Left colon (tissue), 2 donors: ENCODE measurements at regions not wholly inside any gene's neighbourhood (a gene's known extent, or its start where the extent isn't known, plus 50 kb on each side); places are given as distances from the start of the nearest gene placed in this dataset.
A peak's percentile ranks its signal among the peaks of the same experiment; 100 is the strongest.

Experiments
- ATAC-seq: fragments of 200-7000 bp; cut with Tn5 transposase; one replicate; pipeline ENCODE4 v1.9.1; 2020; ENCODE audit warnings: mild to moderate bottlenecking, moderate library complexity
- DNase-seq, 2 donors: peaks; one replicate each; pipeline ENCODE4 v3.0.0-alpha.2; 2020
- intact Hi-C, 2 donors: fragments of 100-400 bp; cut with DNase I in 1 of 2; cut with micrococcal nuclease in 1 of 2; formaldehyde crosslinking; loops; one replicate each; pipeline versions ENCODE4 v1.11.2 to v1.14.0; 2022; cut with DNase I, micrococcal nuclease
- donor health status: DM: no; HTN: no; CAD: no.
- donor health status: DM: yes; HTN: yes; CAD: no.

DNA sequence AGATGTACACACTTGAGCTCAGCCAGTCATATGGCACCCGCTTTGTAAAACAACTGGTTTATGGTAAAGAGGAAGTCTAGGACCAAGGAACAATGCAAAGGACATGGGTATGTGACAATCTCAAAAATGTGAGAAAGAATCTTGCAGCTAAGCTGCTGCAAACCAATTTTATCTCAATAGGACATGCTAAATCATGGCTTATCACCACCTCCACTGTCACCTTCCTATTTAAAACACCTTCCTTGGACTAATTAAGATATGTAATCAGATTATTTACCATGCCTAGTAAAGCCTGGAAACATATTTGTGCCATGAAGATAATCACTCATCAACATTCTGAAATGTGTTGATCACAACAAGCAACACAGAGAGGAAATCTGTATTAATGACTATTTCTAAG is 622.7 kb downstream of the CDH11 start:
- no peak for ATAC-seq
- intact Hi-C loops, result no loop called here
- DNase-seq, result no peak

DNA sequence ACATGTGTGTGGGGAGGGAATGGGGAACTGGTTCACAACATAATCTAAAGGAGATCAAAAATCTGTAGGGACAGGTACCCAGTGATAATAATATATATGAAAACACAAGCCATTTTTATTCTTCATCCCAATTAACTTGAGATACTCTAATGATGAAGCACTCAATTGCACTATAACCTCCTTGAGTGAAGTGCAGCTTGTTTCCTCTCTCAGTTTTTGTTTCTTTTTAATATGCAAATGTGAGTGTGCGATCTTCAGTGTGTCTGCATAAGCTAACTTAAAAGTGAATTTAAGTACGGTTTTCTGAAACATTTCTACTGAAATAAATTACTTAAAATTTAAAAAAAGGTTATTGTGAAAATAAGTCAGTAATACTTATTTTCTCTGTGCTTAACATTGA is 623.5 kb downstream of the CDH11 start:
- intact Hi-C loops, result no loop called here
- no peak for ATAC-seq
- no peak for DNase-seq

DNA sequence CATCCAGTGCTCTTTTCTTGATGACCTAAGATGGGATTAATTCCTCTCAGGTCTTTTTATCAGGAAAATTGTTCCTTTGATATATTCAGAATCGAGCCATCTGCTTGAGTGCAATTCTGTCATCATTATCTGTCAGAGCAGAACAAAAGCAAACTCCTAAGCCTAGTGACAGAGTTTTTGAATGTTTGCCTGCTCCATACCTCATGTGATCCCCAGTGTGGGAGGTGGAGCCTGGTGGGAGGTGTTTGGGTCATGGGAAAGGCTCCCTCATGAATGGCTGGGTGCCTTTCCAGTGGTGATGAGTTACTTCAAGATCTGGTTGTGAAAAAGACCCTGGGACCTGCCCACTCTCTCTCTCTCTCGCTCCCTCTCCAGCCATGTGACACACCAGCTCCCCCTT is 628.2 kb downstream of the CDH11 start:
- no peak for DNase-seq
- intact Hi-C loops, result no loop called here
- no peak for ATAC-seq

DNA sequence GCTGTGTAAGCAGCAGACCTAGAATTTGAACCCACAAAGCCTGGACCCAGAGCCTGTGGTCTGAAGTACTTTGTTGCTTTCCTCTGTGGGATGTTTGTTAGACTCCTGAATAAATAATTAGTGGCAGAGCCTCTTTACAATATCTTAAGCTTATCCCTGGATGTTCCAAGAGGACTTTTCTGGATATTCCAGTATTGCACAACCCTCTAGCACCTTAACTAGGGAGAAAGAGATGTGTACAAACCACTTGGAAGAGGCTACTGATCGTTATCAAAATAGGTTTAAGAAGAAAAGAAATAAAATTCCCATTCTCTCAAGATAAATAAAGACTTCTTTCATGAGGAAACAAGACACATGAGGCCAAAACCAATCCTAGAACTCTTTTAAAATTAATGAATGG is 632.4 kb downstream of the CDH11 start:
- intact Hi-C loops, result no loop called here
- ATAC-seq, result no peak
- DNase-seq, result no peak

DNA sequence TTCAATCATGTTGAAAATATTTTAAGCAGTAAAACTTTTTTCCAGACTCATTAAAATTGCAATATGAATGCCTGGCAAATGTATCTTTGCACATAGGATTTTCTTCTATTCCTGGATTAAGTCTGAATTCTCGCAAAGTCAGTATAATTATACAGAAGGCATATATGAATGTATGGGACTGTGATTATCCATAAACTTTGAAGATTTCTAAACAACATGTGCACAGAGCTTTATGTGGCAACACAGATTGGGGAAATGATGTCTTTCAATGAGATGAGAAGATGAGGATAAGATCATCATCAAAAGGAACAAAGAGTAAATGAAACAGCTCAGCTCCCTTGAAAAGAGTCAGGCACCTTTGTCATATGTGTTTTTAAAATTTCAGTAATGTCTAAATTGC is 635.3 kb downstream of the CDH11 start:
- ATAC-seq (no peak), DNase-seq (no peak)
- intact Hi-C loops, result no loop called here

DNA sequence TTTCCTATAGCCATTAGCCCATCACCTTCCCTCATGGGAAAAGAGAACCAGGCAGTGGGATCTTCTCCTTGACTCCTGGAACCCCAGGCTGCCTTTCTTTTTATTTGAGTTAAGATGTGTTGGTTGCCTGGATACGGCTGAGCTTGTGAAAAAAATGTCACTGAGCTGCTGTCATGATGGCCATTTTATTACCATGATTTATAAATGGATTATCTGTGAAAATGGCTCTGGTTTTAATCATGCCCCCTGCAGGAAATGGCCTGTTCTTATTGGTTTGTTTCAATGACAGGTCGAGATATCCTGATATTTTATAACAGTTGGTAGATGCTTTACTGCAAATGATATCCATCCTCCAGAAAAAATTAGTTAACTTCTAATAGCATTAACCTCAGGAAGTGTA is 640.4 kb downstream of the CDH11 start:
- intact Hi-C loops, result no loop called here

DNA sequence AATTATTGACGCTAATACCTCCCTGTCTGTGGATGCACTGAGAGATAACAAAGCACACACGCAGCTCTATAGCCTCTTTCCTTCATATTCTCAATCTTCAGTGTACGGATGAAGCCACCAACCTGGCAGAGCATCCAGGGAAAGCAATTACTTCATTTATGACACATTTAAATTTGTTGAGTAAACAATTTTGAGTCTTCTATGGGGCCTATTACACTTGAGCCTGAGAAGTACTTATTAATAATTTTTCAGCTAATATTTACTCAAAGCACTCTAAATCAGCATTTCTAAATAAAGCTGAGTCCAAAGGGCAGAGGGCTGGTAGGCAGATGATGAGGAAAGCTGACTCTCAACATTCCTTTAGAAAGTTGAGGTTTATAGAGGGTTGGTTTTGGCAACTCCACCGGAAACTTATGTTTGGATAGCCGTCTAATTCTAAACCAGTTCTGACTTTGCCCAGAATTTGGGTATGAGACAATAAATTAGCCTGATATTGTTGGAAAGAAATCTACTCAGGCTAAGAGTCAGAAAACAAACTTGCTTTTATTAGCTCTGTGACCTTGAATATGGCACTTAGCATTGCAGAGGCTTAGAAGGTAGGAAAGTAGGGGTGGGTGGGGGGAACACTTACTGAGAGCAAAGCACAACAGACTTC is 643.5 kb downstream of the CDH11 start:
- intact Hi-C loops, result no loop called here
- no peak for DNase-seq
- no peak for ATAC-seq

More for the DNA sequence above, 640.4 kb downstream of the CDH11 start:
- ATAC-seq, result no peak
- DNase-seq, result no peak

DNA sequence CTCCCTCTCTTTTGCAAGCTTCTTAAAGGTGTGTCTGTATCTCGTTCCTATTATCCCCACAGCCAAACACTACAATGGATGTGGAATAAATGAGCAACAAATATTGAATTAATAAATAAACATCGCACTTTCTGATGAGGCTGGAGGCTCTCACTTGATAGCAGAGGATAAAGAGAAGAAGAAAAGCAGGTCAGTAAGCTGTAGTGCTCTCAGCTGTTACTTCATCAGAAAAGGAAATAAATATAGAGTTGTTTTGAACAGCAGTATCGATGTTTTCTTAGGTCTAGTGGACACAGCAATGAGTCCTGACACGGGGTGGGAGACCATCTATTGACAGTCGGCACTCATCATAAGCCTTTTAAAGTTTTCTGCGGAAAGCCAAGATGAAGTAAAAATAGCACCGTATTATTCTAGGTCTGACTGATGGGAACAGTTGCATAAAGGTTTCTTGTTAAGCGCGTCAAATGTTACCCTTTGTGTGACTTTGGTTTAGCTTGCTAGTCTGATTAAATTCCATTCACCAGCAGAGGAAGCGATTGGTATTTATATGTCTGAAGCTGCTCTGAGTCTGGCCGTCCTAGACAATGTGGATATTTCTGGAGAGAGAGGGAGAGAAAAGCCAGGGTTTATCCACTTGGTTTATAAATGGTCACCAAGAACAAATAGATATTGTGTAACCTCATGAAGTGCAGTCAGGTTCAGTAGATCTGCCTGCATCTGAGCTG is 646.1 kb downstream of the CDH11 start:
- ATAC-seq (no peak), DNase-seq (no peak)
- intact Hi-C loops, result no loop called here

DNA sequence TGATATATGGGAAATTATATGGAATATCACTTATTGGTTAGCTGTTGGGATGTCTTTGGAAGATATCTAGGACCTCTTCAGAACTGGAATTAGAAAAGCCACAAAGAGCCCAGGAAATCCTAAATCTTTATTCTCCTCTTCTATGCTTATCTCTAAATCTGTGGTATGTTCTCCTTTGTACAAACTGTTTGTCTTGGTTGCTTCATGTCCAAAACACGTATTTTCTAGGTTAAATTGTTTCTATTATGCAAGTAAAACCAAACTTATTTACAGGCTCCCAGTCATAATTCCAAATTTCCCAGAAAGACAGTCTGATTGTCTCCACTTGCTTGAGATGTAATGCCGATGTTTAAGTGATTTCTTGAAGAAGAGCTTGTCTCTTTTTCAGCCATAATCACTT is 650.9 kb downstream of the CDH11 start:
- ATAC-seq (no peak), DNase-seq (no peak)
- intact Hi-C loops, result no loop called here

DNA sequence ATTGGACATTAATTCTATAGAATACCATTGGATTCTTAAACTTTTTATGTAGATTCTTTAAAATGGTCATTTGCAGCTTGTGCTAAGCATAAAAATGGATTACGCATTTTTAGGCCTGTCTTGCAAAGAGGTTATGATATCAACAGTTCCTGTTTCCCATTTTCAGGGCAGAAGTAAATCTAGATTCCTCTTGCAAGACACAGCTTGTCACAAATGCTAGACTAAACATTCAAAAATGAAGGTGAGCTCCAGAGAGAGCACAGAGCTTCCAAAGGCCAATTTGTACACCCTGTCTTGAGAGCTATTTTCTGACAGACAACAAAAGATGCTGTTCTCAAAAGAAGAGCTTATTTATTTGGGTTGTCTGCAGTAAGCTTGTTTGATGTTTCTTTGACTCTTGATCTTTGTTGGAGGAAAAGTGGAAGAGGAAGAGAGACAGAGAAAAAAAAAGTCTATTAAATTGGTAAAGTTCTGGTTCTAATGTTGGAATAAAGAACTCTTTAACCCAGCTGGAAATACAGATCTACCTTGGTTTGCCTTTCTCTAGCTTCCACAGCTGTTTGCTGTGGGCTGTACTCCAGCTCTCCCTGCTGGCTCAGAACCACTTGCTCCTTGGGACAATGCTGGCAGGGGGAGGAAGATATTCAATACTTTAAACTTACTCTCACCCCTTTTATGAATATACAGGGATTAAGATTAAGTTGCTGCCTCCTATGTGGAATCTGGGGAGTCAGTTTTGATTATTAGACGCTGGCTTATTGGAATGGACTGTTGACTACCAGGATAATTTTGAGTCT is 651.8 kb downstream of the CDH11 start:
- ATAC-seq (no peak), DNase-seq (no peak)
- intact Hi-C loops, result no loop called here

DNA sequence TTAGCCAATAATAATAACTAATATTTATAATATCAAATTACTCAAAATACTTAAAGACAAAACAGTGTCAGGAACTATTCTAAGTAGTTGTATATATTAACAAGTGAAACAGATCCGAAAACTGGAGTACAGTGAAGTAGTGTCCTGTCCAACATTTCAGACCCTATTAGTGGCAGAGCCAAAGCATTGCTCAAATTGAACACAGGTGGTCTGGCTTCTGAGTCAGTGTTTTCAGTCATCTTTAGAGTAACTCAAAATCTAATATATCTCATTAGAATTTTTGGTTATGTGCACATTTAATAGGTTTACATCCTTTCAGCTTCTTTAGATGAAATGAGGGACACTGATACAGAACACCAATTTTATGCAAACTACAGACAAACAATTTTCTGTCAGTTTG is 652.5 kb downstream of the CDH11 start:
- intact Hi-C loops, result no loop called here
- DNase-seq, result no peak
- no peak for ATAC-seq

DNA sequence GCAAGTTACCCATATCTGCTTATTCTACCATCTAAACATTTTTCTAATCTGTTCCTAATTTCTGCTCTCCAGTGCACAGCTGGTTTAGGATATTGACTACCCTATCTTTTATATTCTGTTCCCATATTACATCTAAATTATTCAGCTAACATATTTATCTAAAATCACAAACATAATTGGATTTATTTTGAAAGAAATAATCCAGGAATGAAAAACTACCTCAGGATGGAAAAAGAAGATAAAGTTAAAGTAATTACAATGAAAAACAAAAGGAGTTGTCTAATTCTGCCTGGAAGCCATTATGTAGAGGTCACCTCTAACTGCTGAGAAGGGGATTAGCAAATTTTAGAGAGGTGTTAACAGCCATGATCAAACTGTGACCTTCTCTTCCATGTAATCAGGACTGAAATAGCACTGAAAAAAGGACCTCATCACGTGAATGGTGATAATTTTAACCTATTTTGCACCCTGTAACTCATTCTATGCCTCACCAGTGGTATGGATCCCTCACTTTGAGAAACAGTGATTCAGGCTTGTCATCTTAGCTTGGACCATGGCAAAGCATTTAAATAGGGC is 653.3 kb downstream of the CDH11 start:
- DNase-seq (no peak), ATAC-seq (no peak)
- intact Hi-C loops, result no loop called here

DNA sequence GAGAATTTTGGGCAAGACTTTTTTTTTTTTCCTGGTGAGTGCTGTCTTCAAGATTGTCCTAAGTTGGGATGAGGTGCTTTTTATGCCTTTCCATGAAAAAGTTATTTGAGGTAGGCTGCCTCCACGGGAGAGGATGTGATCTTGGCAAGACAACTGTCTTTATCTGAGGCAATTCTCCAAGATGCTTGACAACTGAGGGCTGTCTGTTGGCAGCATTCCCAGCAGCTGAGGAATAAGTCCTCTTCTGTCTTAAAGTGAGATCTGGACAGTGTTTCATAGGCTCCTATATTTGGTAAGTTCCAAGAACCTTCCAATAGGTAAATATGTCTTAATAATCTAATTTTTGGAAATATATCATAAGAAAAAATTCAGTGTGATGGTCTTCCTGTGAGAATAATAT is 662.0 kb downstream of the CDH11 start:
- ATAC-seq (no peak), DNase-seq (peak in 1 of 2 donors; percentile 7)
- intact Hi-C loops, result no loop called here

DNA sequence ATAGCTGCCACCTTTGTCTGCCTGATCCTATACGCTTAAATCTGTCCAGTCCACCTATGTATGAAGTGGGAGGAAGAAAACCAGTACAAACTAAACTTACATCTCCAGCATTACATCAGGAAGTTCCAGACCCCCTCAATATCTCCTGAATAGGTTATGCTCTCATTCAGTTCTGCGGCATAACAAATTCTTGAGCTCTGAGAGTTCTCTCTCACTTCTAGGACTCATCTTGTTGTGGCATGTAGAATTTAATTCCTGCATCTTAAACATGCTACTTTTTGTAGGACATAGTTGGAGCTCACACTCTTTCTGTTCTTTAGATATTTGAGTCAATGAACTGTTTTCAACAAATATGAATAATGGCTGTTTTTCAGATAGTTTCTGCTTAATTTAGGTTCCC is 662.5 kb downstream of the CDH11 start:
- DNase-seq (no peak), ATAC-seq (no peak)
- intact Hi-C loops, result no loop called here

DNA sequence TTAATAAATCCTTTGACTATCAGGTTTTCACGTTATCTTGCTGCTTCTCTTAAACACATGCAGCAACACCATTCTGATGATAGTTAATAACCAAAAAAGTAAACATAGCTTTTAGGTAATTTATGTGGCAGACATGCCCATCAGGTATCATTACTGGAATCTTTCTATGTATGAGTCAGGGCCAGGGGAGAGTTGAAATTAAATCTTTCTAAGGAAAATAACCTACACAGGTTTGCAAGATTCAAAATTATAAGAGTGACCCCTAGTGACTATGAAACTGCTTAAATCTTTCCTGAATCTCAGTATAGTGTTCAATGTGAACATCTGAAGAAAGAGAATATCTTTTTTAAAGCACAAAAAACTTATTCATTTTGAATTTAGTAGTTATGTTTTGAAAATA is 666.6 kb downstream of the CDH11 start:
- intact Hi-C loops, result no loop called here
- no peak for DNase-seq
- no peak for ATAC-seq

DNA sequence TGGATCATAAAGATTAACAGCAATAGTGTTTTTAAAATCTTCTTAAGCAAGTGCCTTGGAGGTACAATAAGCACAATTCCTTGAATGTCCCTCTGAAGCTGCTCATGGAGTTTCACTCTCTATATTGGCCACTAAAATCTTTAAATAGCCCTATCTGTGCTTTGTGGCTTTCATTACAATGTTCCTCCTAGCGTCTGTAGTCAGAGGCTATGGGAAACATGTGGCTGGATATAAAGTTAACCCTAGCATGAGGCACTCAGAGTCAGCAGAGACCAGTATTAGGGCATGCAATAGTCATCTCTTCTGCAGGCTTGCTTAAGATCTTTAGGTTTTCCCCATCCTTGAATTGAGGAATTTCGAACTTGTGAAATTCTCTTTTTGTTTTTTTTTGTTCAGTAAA is 668.2 kb downstream of the CDH11 start:
- DNase-seq (no peak), ATAC-seq (no peak)
- intact Hi-C loops, result no loop called here

DNA sequence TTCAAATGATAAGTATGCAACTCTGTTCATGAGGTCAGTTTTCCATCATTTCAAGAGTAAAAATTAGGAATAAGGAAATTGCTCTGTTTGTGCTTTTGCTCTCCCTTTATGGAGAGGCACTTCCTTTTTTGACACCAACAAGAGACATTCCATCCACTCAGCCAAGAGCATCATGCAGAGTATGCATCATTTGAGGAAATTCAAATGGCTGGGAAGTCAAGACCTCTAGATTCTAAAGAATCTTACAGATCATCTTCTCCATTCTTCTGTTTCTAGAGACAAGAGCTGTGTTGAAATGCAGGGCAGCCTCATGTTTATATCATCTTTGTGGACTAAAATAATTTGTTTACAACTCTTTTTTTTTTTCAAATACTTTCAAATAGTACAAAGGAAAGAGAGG is 669.4 kb downstream of the CDH11 start:
- intact Hi-C loops, result no loop called here

DNA sequence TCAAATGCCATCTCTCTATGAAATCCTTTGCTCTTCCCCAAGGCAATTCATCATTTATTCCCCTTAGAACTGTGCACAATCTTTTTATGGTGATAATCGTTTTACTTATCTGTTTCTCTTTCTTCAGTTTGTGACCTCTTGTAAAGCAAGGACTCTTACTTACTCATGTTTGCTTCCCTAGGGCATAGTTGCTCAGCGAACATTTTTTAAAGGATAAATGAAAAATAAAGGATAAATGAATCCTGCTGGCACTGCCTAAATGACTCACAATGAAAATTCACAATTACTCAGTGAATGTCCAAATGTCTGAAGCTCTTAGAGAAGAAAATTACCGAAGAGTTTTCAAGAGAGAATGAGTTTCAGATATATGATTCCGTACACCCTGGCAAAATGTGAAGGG is 671.7 kb downstream of the CDH11 start:
- DNase-seq (no peak), ATAC-seq (no peak)
- intact Hi-C loops, result no loop called here

More for the DNA sequence above, 669.4 kb downstream of the CDH11 start:
- ATAC-seq (no peak), DNase-seq (no peak)

DNA sequence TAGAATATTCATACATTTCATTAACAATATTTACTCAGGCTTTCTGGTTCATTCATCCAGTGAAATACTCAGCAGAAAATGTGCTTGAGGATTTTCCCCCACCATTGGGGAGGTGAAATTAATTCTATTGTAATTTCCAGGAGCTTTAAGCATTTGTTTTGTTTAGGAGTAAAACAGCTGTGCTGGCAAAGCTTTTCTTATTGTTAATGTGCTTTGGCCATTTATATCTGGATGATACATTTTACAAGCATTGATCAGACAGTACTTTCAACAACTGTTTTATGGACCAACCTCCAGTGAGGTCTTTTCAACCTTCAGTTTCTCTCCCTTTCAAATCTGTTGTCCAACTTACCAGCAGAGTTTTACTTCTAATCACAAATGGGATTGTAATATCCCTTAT is 672.4 kb downstream of the CDH11 start:
- ATAC-seq, result no peak
- intact Hi-C loops, result no loop called here
- DNase-seq, result no peak

DNA sequence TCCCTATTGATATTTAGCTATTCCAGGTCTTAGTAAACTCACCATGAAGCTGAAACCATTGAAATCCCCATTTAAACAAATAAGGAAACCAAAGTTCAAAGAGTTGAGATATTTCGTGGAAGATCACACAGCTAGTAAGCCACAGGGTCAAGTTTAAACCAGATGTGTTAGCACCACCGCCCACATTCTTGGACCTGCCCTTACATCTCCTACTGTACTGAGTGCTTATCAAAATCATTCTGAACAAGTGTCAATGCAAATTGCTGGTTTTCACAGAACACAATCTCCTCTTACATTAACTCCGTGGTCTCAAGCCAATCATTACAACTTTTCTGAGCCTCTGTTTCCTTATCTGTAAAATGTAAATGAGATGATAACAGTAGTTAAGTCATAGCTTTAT is 676.2 kb downstream of the CDH11 start:
- DNase-seq (no peak), ATAC-seq (no peak)
- intact Hi-C loops, result no loop called here
